ENCODE measurements at regions not wholly inside any gene's neighbourhood (a gene's known extent, or its start where the extent isn't known, plus 50 kb on each side); places are given as distances from the start of the nearest gene placed in this dataset.
"Not testable (repeated sequence)": the region's sequence is repeated elsewhere in the genome, so short reads cannot be mapped to it uniquely, and the experiment has no call there.

GRCh38 chr11:43034341-43034740 is 277.5 kb upstream of the API5 start:
- DNase-seq, result no peak

DNA sequence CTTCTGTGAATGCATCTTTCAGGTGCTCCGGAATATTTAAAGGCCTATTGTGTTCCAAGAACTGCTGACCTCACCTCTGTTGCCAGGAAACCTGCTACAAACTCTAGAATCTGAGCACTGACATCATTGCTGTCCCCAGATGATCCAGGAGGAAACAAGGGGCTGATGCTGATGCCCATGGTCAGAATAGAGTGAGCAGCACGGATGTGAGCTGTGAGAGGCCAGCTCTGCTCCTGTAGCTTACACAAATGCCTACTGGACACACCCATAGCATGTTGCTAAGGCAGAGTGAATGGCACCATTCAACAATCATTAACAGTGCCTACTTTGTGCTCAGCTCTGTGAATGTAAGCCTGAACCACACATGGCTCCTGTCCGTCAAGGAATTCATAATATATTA is 276.7 kb upstream of the API5 start:
- DNase-seq, result no peak

DNA sequence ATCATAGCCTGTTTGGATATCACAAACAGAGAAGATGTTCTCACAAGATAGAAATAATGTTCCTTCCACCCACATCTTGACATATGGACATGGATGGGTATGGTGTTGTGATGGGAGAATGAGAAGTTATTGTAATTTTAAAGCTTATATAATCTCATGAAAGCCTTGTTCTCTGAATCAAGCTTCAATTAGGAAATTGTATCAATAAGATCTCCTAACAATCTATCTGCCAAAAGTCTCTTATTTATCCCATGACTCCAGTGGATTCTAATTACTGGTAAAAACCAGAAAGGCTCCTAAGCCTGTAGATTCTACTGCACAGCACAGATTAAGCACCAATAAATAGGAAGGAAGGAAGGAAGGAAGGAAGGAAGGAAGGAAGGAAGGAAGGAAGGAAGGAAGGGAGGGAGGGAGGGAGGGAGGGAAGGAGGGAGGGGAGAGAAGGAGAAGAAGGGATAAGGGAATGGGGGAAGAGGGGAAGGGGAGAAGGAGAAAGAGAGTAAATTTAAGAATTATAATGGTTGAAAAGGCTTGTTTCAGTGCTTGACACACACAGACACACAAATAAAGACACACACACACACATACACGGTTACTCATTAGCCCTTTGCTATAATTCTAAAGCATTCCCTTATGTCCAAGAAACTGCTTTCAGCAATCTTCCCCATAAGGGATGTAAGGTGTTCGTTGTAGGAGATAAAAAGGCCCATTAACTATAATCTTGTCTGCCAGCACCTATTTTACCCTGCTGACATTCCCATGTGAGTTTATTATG is 258.0 kb upstream of the API5 start:
- DNase-seq, result no peak

GRCh38 chr11:43067681-43068080 is 244.1 kb upstream of the API5 start:
- DNase-seq, result no peak

GRCh38 chr11:43071338-43071737 is 240.5 kb upstream of the API5 start:
- DNase-seq, result no peak

- no peak for DNase-seq
These were observed 239.7 kb upstream of the API5 start for GRCh38 chr11:43072096-43072495.

- DNase-seq, result no peak
These were observed 238.9 kb upstream of the API5 start for GRCh38 chr11:43072911-43073310.

DNA sequence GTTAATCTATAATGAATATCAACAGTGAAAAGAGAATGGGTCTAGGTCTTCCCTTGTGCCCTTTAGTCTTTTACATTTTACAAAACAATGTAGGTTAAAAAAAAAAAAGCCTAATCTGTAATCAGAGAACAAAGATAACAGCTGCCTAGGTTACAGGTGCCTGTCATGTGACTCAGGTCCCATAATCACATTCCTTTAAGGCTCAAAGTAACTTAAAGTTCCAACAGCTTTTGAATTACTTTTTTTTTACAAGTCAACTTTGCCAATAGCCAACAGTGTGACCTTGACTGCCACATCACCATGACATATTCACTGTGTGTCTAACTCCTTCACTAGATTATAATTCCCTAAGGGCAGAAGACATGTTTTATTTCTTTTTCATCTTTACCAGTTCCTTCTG is 237.0 kb upstream of the API5 start:
- DNase-seq, result no peak

DNA sequence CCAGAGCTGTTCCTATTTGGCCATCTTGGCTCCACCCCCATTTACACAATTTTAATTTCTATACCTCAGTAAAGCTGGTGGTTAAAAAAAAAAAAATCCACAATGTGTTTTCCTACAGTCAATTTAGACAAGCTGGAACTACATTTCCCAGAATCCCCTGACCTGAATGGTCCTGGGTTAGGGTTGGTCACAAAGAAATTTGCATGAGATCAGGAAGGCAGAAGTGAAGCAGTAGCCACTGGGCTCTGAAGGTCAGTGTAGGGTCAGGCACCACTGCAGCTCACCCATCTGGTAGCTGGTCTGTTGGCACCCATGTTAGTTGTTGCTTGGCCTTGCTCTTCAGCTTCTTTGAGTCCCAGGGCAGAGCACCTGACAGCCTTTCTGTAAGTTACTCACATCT is 210.7 kb upstream of the API5 start:
- DNase-seq, result no peak

DNA sequence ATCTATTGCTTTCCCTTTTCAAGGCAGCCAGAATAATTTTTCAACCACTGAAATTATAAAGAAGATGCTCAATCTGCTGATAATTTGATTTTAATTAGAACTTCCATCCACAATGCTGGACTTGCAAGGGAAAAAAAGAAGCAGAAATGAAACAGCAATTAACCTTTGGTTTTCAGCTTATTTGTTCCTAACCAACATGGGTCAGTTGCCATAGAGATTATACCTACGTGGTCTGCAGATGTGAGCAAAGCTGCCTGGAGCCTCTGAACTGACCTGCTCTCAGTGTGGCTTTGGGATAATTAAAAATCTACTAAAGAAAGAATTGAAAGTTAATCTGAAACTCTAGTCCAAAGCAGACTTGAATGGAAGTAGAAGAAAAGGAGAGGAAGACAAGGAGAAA is 195.7 kb upstream of the API5 start:
- DNase-seq, result no peak

- DNase-seq, result no peak
These were observed 192.4 kb upstream of the API5 start for GRCh38 chr11:43119275-43119970.

- DNase-seq, result no peak
These were observed 189.2 kb upstream of the API5 start for GRCh38 chr11:43122546-43122945.

DNA sequence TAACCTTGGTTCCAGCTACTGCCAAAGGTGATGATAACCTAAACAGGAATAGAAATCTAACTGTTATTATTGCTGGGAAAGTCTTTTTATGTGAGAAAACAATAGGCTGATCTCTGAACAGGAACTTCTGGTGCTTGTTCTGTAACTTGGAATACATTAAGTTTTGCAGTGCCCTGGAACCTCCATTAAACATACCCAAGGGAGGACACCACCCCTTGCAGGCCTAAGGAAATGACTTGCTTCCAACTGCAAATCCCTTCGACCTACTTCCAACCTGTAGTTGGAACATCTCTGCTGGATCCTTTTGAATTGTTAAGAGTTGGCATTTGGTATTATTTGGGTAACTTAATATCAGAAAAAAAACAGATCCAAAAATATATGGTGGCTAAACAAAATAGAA is 188.4 kb upstream of the API5 start:
- no peak for DNase-seq

- DNase-seq, result no peak
These were observed 187.4 kb upstream of the API5 start for GRCh38 chr11:43124272-43124935.

DNA sequence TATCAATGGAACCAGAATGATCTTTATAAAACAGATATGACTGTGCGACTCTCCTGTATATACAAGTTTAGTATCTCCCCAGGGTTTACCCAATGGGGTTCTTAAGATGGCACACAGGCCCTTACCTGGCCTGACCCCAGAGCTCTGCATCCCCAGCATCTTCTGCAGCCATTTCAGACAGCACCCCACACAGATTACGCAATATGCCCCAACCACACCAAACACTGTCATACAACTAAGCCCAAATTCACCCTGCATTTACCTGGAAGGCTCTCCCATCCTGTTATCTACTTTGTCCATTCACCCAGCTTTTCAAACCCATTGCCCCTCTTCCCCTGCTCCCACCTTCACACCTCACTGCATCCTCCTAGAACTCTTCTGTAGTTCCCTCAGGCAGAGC is 182.5 kb upstream of the API5 start:
- DNase-seq, result no peak

DNA sequence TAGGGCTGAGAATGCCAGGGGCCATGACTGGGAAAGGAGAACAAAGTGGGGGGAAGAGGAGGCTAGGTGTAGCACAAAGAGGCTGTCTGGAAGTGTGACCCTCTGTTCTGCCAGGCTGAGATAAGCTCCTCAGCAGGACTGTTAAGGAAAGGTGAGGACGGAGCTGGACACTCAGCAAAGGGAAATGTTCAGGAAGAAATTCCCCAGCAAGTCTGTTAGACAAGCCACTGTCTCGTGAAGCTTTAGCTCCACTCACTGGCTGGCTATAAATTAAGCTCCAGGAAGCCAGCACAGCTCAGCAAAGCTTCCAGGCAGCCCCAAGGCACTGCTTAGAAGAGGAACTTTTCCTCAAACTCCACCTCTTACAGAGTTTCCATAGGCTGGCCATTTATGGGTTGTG is 181.2 kb upstream of the API5 start:
- DNase-seq, result peak in 1 of 2 experiments; percentile 18

DNA sequence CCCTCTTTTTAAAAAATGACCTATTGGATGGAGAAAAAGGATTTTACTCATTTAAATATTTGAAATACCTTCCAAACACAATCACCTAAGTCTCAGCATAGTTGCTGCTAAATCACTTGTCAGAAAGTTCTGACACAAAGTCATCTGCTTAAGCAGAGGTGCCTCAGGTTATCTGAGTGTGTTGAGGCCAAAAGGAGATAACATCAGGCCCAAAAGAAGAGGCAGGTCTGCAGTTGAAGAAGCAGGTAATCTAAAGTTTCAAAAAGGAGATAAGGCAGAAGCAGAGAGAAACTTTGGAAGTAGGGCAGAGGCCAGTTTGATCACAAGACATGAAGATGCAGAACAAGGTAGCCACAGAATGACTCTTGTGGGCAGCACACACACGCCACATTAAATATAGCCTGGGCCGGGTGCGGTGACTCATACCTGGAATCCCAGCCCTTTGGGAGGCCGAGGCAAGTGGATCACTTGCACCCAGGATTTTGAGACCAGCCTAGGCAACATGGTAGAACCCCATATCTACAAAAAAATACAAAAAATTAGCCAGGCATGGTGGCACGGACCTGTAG is 175.7 kb upstream of the API5 start:
- no peak for DNase-seq

GRCh38 chr11:43138621-43139140 is 173.1 kb upstream of the API5 start:
- no peak for DNase-seq

GRCh38 chr11:43145653-43146052 is 166.1 kb upstream of the API5 start:
- DNase-seq, result no peak

GRCh38 chr11:43150697-43151096 is 161.1 kb upstream of the API5 start:
- DNase-seq, result no peak

- no peak for DNase-seq
These were observed 147.0 kb upstream of the API5 start for GRCh38 chr11:43164831-43165230.

GRCh38 chr11:43165393-43165792 is 146.4 kb upstream of the API5 start:
- not testable (repeated sequence) for DNase-seq

DNA sequence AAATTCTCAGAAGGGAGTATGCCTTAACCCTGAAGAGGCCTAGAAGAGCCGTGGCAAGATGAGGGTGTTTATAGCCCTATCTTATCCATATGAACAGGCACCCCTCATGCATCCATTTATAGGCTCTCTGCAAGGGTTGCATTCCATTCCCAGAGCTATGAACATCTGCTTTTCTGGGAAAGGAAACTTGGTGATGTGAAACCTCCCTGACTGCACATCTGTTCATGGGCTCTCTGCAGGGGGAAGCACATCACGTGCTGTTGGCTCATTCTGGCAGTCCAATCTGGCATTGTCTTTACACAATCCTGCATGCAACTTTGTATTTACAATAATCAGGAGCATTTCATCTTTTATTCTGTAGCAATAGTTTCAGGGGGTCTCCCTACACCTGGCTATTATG is 143.6 kb upstream of the API5 start:
- not testable (repeated sequence) for DNase-seq

GRCh38 chr11:43172477-43172876 is 139.3 kb upstream of the API5 start:
- no peak for DNase-seq

Data from NCI-H1930 (cell line).